ENCODE measurements at regions not wholly inside any gene's neighbourhood (a gene's known extent, or its start where the extent isn't known, plus 50 kb on each side); places are given as distances from the start of the nearest gene placed in this dataset.

DNA sequence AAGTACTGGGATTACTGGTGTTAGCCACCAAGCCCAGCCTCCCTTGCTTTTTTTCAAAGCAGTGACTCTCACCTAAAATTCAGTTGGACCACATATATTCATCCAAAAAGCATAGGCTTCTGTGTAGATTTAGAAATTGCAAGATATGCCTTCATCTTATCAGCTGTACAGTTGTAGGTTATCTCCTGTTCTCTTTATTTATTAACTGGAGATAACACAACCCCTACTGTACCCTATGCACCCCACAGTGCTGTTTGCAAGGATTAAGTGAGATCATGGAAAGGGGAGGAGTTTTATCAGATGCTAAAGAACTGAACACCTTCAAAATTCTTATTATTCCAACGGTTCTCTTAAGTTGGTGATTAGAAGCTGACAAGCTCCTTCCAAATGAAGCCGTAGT, 164.4 kb upstream of the JARID2 start:
- POLR2A ChIA-PET, result no interaction called here
- H3K9me3 ChIP-seq (ENCODE audit: control insufficient read depth, insufficient read depth, low read depth, low read length), result no peaks in the 10 kb centered on the region
- H3K4me1 ChIP-seq (ENCODE audit: control insufficient read depth, insufficient read depth, low read length), result no peaks in the 10 kb centered on the region
- TF ChIP-seq ZNF366 (tag by site-specific recombination; conservative IDR thresholded peaks at IDR 0.05) (no peak), ZNF292 (tag by site-specific recombination; IDR thresholded peaks at IDR 0.05; ENCODE audit: borderline replicate concordance, low read depth) (no peak), ZNF529 (tag by site-specific recombination; IDR thresholded peaks at IDR 0.05; ENCODE audit: insufficient replicate concordance) (no peak), ZNF48 (tag by site-specific recombination; IDR thresholded peaks at IDR 0.05) (no peak), ZXDB (tag by site-specific recombination; IDR thresholded peaks at IDR 0.05) (no peak), ZNF544 (tag by site-specific recombination; IDR thresholded peaks at IDR 0.05) (no peak), ZBTB1 (tag by site-specific recombination; IDR thresholded peaks at IDR 0.05) (no peak), ZBTB8A (tag by site-specific recombination; IDR thresholded peaks at IDR 0.05) (no peak), BCL11A (tag by site-specific recombination; IDR thresholded peaks at IDR 0.05; ENCODE audit: low read depth) (no peak), ZNF16 (tag by site-specific recombination; IDR thresholded peaks at IDR 0.05; ENCODE audit: low read depth) (no peak), ZNF677 (tag by site-specific recombination; IDR thresholded peaks at IDR 0.05) (no peak), ZFP69B (tag by site-specific recombination; IDR thresholded peaks at IDR 0.05) (no peak), ZNF112 (tag by site-specific recombination; IDR thresholded peaks at IDR 0.05) (no peak), ZNF341 (tag by site-specific recombination; IDR thresholded peaks at IDR 0.05; ENCODE audit: low read depth) (no peak), ZNF404 (tag by site-specific recombination; IDR thresholded peaks at IDR 0.05) (no peak), ZNF473 (tag by site-specific recombination; IDR thresholded peaks at IDR 0.05) (no peak), SP7 (tag by site-specific recombination; IDR thresholded peaks at IDR 0.05) (no peak)
- TF ChIP-seq, protein P1, sequence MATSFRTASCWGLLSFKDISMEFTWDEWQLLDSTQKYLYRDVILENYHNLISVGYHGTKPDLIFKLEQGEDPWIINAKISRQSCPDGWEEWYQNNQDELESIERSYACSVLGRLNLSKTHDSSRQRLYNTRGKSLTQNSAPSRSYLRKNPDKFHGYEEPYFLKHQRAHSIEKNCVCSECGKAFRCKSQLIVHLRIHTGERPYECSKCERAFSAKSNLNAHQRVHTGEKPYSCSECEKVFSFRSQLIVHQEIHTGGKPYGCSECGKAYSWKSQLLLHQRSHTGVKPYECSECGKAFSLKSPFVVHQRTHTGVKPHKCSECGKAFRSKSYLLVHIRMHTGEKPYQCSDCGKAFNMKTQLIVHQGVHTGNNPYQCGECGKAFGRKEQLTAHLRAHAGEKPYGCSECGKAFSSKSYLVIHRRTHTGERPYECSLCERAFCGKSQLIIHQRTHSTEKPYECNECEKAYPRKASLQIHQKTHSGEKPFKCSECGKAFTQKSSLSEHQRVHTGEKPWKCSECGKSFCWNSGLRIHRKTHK (tag by site-specific recombination; IDR thresholded peaks at IDR 0.05), result no peak
- TF ChIP-seq, protein P2, sequence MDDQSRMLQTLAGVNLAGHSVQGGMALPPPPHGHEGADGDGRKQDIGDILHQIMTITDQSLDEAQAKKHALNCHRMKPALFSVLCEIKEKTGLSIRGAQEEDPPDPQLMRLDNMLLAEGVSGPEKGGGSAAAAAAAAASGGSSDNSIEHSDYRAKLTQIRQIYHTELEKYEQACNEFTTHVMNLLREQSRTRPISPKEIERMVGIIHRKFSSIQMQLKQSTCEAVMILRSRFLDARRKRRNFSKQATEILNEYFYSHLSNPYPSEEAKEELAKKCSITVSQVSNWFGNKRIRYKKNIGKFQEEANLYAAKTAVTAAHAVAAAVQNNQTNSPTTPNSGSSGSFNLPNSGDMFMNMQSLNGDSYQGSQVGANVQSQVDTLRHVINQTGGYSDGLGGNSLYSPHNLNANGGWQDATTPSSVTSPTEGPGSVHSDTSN (CRISPR knock-in tag; IDR thresholded peaks at IDR 0.05), result no peak
- TF ChIP-seq, protein P3, sequence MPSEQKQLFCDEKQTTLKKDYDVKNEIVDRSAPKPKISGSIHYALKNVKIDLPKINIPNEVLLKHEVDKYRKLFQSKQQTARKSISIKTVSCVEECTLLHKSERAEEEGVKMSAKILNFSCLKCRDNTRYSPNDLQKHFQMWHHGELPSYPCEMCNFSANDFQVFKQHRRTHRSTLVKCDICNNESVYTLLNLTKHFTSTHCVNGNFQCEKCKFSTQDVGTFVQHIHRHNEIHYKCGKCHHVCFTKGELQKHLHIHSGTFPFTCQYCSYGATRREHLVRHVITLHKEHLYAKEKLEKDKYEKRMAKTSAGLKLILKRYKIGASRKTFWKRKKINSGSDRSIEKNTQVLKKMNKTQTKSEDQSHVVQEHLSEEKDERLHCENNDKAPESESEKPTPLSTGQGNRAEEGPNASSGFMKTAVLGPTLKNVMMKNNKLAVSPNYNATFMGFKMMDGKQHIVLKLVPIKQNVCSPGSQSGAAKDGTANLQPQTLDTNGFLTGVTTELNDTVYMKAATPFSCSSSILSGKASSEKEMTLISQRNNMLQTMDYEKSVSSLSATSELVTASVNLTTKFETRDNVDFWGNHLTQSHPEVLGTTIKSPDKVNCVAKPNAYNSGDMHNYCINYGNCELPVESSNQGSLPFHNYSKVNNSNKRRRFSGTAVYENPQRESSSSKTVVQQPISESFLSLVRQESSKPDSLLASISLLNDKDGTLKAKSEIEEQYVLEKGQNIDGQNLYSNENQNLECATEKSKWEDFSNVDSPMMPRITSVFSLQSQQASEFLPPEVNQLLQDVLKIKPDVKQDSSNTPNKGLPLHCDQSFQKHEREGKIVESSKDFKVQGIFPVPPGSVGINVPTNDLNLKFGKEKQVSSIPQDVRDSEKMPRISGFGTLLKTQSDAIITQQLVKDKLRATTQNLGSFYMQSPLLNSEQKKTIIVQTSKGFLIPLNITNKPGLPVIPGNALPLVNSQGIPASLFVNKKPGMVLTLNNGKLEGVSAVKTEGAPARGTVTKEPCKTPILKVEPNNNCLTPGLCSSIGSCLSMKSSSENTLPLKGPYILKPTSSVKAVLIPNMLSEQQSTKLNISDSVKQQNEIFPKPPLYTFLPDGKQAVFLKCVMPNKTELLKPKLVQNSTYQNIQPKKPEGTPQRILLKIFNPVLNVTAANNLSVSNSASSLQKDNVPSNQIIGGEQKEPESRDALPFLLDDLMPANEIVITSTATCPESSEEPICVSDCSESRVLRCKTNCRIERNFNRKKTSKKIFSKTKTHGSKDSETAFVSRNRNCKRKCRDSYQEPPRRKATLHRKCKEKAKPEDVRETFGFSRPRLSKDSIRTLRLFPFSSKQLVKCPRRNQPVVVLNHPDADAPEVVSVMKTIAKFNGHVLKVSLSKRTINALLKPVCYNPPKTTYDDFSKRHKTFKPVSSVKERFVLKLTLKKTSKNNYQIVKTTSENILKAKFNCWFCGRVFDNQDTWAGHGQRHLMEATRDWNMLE (tag by site-specific recombination; conservative IDR thresholded peaks at IDR 0.05; ENCODE audit: low read depth), result no peak
- CTCF ChIA-PET, result no interaction called here
- H3K36me3 ChIP-seq (ENCODE audit: control insufficient read depth in 2 of 2, insufficient read depth in 1 of 2, low read length in 2 of 2), result no peaks in the 10 kb centered on the region
- H3K4me3 ChIP-seq (ENCODE audit: low read depth, low read length), result no peak overlapping the region
- no peak overlapping the region for H3K27ac ChIP-seq (ENCODE audit: extremely low read depth, low read depth, low read length)

DNA sequence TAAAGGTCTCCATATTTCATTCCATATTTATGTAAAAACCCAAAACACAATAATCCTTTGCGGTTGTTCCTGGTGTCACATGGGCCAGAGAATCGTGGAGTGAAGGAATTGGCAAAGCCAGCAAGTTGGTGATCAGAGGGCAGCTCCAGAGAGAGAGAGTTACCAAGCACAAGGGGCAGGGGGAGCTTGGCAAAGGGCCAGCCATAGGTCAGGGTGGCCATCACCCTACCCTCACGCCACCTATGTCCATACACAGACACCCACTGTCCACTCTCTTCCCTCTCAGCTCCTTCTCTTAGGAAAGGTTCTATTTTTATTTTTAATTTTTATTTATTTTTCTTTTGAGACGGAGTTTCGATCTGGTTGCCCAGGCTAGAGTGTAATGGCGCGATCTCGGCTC, 163.2 kb upstream of the JARID2 start:
- Histone ChIP-seq H3K27ac (ENCODE audit: extremely low read depth, low read depth, low read length) (no peak overlapping the region), H3K4me1 (ENCODE audit: control insufficient read depth, insufficient read depth, low read length) (no peaks in the 10 kb centered on the region), H3K4me3 (ENCODE audit: low read depth, low read length) (no peak overlapping the region), H3K36me3 (ENCODE audit: control insufficient read depth in 2 of 2, insufficient read depth in 1 of 2, low read length in 2 of 2) (no peaks in the 10 kb centered on the region), H3K9me3 (ENCODE audit: control insufficient read depth, insufficient read depth, low read depth, low read length) (no peaks in the 10 kb centered on the region)
- POLR2A ChIA-PET, result no interaction called here
- CTCF ChIA-PET, result no interaction called here
- TF ChIP-seq ZNF121 (tag by site-specific recombination; IDR thresholded peaks at IDR 0.05) (no peak), ZNF404 (tag by site-specific recombination; IDR thresholded peaks at IDR 0.05) (no peak), ZNF776 (tag by site-specific recombination; IDR thresholded peaks at IDR 0.05; ENCODE audit: borderline replicate concordance) (no peak), MYNN (tag by site-specific recombination; IDR thresholded peaks at IDR 0.05; ENCODE audit: borderline replicate concordance) (no peak), HOXC10 (CRISPR knock-in tag; IDR thresholded peaks at IDR 0.05) (no peak)
- TF ChIP-seq, protein P4, sequence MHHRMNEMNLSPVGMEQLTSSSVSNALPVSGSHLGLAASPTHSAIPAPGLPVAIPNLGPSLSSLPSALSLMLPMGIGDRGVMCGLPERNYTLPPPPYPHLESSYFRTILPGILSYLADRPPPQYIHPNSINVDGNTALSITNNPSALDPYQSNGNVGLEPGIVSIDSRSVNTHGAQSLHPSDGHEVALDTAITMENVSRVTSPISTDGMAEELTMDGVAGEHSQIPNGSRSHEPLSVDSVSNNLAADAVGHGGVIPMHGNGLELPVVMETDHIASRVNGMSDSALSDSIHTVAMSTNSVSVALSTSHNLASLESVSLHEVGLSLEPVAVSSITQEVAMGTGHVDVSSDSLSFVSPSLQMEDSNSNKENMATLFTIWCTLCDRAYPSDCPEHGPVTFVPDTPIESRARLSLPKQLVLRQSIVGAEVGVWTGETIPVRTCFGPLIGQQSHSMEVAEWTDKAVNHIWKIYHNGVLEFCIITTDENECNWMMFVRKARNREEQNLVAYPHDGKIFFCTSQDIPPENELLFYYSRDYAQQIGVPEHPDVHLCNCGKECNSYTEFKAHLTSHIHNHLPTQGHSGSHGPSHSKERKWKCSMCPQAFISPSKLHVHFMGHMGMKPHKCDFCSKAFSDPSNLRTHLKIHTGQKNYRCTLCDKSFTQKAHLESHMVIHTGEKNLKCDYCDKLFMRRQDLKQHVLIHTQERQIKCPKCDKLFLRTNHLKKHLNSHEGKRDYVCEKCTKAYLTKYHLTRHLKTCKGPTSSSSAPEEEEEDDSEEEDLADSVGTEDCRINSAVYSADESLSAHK (tag by site-specific recombination; IDR thresholded peaks at IDR 0.05), result no peak
- TF ChIP-seq, protein P5, sequence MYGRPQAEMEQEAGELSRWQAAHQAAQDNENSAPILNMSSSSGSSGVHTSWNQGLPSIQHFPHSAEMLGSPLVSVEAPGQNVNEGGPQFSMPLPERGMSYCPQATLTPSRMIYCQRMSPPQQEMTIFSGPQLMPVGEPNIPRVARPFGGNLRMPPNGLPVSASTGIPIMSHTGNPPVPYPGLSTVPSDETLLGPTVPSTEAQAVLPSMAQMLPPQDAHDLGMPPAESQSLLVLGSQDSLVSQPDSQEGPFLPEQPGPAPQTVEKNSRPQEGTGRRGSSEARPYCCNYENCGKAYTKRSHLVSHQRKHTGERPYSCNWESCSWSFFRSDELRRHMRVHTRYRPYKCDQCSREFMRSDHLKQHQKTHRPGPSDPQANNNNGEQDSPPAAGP (tag by site-specific recombination; IDR thresholded peaks at IDR 0.05), result no peak
